Peyer's patch (tissue), 4 donors: ENCODE measurements at regions not wholly inside any gene's neighbourhood (a gene's known extent, or its start where the extent isn't known, plus 50 kb on each side); places are given as distances from the start of the nearest gene placed in this dataset.

Experiments
- DNase-seq, 3 donors: peaks; one replicate each; pipeline ENCODE4 v3.0.0-alpha.2; 2017 to 2019
- H3K27ac ChIP-seq, 4 donors: fragments of 200-600 bp; sonication (generic); one replicate each; pipeline ENCODE4 v1.5.1; 2016 to 2019
- H3K27me3 ChIP-seq, 2 donors: fragments of 200-600 bp; sonication (generic); one replicate each; pipeline ENCODE4 v1.5.1; 2019
- H3K36me3 ChIP-seq, 3 donors: fragments of 200-600 bp; sonication (generic); one replicate each; pipeline ENCODE4 v1.5.1; 2016 to 2019
- H3K4me1 ChIP-seq, 4 donors: fragments of 200-600 bp; sonication (generic); one replicate each; pipeline ENCODE4 v1.5.1; 2016 to 2019
- H3K4me3 ChIP-seq, 4 donors: fragments of 200-600 bp; sonication (generic); 1 replicate in 3 of 4; 2 replicates in 1 of 4; pipeline ENCODE4 v1.5.1; 2016 to 2019; ENCODE audit warnings: mild to moderate bottlenecking in 1 of 4
- H3K9me3 ChIP-seq, 4 donors: fragments of 200-600 bp; sonication (generic); one replicate each; pipeline ENCODE4 v1.5.1; 2016 to 2019; ENCODE audit warnings: mild to moderate bottlenecking in 1 of 4
- CTCF ChIP-seq, 6 experiments: fragments of 450-650 bp in 4 of 6; fragments of 200-600 bp in 2 of 6; sonication (generic) in 1 of 6; IDR thresholded peaks; one replicate each; pipeline ENCODE4 v1.5.1; 2017 to 2019; ENCODE audit warnings: antibody characterized with exemption in 6 of 6, mild to moderate bottlenecking in 3 of 6, moderate library complexity in 1 of 6
- POLR2A ChIP-seq, 2 donors: fragments of 450-650 bp; IDR thresholded peaks; one replicate each; pipeline ENCODE4 v1.5.1; 2017; ENCODE audit warnings: antibody characterized with exemption in 2 of 2, mild to moderate bottlenecking in 2 of 2, moderate library complexity in 2 of 2

GRCh38 chrX:94545722-94546121 is 871.7 kb downstream of the FAM133A start:
- no peak overlapping the region for H3K4me3 ChIP-seq
- H3K4me1 ChIP-seq = no peaks in the 10 kb centered on the region
- no peak for TF ChIP-seq POLR2A (IDR thresholded peaks at IDR 0.05)
- TF ChIP-seq CTCF (IDR thresholded peaks at IDR 0.05) = no peak
- no peaks in the 10 kb centered on the region for H3K36me3 ChIP-seq
- no peak overlapping the region for H3K27ac ChIP-seq
- DNase-seq = no peak
- H3K9me3 ChIP-seq = no peaks in the 10 kb centered on the region
- H3K27me3 ChIP-seq = no peaks in the 10 kb centered on the region

GRCh38 chrX:94551831-94552230 is 877.8 kb downstream of the FAM133A start:
- H3K9me3 ChIP-seq = no peaks in the 10 kb centered on the region
- no peak overlapping the region for H3K27ac ChIP-seq
- no peak overlapping the region for H3K4me3 ChIP-seq
- no peaks in the 10 kb centered on the region for H3K27me3 ChIP-seq
- no peak for TF ChIP-seq CTCF (IDR thresholded peaks at IDR 0.05)
- TF ChIP-seq POLR2A (IDR thresholded peaks at IDR 0.05) = no peak
- H3K4me1 ChIP-seq = no peaks in the 10 kb centered on the region
- no peak for DNase-seq
- H3K36me3 ChIP-seq = no peaks in the 10 kb centered on the region

- TF ChIP-seq CTCF (IDR thresholded peaks at IDR 0.05) (no peak), POLR2A (IDR thresholded peaks at IDR 0.05) (no peak)
- Histone ChIP-seq H3K4me3 (no peak overlapping the region), H3K27ac (no peak overlapping the region), H3K4me1 (no peaks in the 10 kb centered on the region), H3K36me3 (no peaks in the 10 kb centered on the region), H3K9me3 (no peaks in the 10 kb centered on the region), H3K27me3 (no peaks in the 10 kb centered on the region)
- DNase-seq = no peak
These were observed 886.9 kb downstream of the FAM133A start for GRCh38 chrX:94560930-94561329.

GRCh38 chrX:94576367-94577004 is 902.5 kb downstream of the FAM133A start:
- Histone ChIP-seq H3K27ac (no peak overlapping the region), H3K4me1 (no peaks in the 10 kb centered on the region), H3K36me3 (no peaks in the 10 kb centered on the region), H3K4me3 (no peak overlapping the region), H3K27me3 (no peaks in the 10 kb centered on the region), H3K9me3 (no peaks in the 10 kb centered on the region)
- no peak for DNase-seq
- TF ChIP-seq POLR2A (IDR thresholded peaks at IDR 0.05) (no peak), CTCF (IDR thresholded peaks at IDR 0.05) (no peak)

DNA sequence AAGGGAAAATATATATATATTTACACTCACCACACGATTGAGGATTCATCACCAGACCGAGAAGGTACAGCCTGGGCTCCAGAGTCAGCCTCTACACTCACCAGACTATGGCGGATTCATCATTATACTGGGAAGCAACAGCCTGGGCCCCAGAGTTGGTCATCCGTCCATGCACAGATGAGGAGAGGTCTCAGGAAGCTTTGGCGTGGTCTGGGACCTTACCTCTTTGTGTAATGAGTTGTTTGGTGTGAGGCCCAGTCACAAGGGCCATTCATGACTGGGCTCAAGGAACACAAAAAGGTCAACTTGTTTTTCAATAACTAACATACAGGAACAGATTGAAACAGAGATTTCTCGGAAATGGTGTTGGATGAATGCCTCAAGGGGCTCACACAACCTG is 926.1 kb downstream of the FAM133A start:
- no peaks in the 10 kb centered on the region for H3K36me3 ChIP-seq
- no peak for DNase-seq
- TF ChIP-seq CTCF (IDR thresholded peaks at IDR 0.05) (no peak), POLR2A (IDR thresholded peaks at IDR 0.05) (no peak)
- no peak overlapping the region for H3K4me3 ChIP-seq
- H3K9me3 ChIP-seq = no peaks in the 10 kb centered on the region
- no peak overlapping the region for H3K27ac ChIP-seq
- no peaks in the 10 kb centered on the region for H3K27me3 ChIP-seq
- no peaks in the 10 kb centered on the region for H3K4me1 ChIP-seq

- Histone ChIP-seq H3K27me3 (no peaks in the 10 kb centered on the region), H3K4me1 (no peaks in the 10 kb centered on the region), H3K27ac (no peak overlapping the region), H3K4me3 (no peak overlapping the region), H3K36me3 (no peaks in the 10 kb centered on the region), H3K9me3 (no peaks in the 10 kb centered on the region)
- no peak for DNase-seq
- TF ChIP-seq CTCF (IDR thresholded peaks at IDR 0.05) (no peak), POLR2A (IDR thresholded peaks at IDR 0.05) (no peak)
These were observed 938.1 kb downstream of the FAM133A start for GRCh38 chrX:94612140-94612539.
